GM20000 (cell line): ENCODE measurements at regions not wholly inside any gene's neighbourhood (a gene's known extent, or its start where the extent isn't known, plus 50 kb on each side); places are given as distances from the start of the nearest gene placed in this dataset.

Source experiments
- DNase-seq: peaks from one replicate; pipeline ENCODE4 v3.0.0; 2012; ENCODE audit warnings: low spot score
- CTCF ChIP-seq: IDR thresholded peaks from 2 replicates; pipeline ENCODE4 v1.5.1; 2012; ENCODE audit warnings: mild to moderate bottlenecking, control low read depth; ENCODE audit errors: extremely low read depth, missing control alignments

- DNase-seq: no peak
- no peak for TF ChIP-seq CTCF
Measured at GRCh38 chr9:124101969-124102345, 90.4 kb downstream of the LHX2 start.

GRCh38 chr9:124102363-124102762 lies 90.8 kb downstream of the LHX2 start:
- no peak for DNase-seq
- TF ChIP-seq CTCF: no peak

GRCh38 chr9:124105266-124105665 lies 93.7 kb downstream of the LHX2 start:
- DNase-seq: no peak
- no peak for TF ChIP-seq CTCF

- DNase-seq: no peak
- no peak for TF ChIP-seq CTCF
Measured at GRCh38 chr9:124108216-124108615, 96.6 kb downstream of the LHX2 start.

- DNase-seq: peak; percentile 77
- no peak for TF ChIP-seq CTCF
Measured at GRCh38 chr9:124110307-124110915, 98.8 kb downstream of the LHX2 start.

GRCh38 chr9:124116683-124117363 lies 105.3 kb downstream of the LHX2 start:
- TF ChIP-seq CTCF: no peak
- DNase-seq: no peak

- no peak for DNase-seq
- TF ChIP-seq CTCF: no peak
Measured at GRCh38 chr9:124118894-124119293, 107.3 kb downstream of the LHX2 start.
